Nephron progenitor cell (in vitro differentiated cells): ENCODE measurements at regions not wholly inside any gene's neighbourhood (a gene's known extent, or its start where the extent isn't known, plus 50 kb on each side); places are given as distances from the start of the nearest gene placed in this dataset.

Experiments used
- DNase-seq: peaks from one replicate; pipeline ENCODE4 v3.0.0; 2021
- H3K27ac Mint-ChIP-seq: 2 replicates; pipeline ENCODE4 v1.8.0; 2021; ENCODE audit warnings: mild to moderate bottlenecking, moderate library complexity, mixed read lengths
- H3K27me3 Mint-ChIP-seq: 2 replicates; pipeline ENCODE4 v1.8.0; 2021; ENCODE audit warnings: mild to moderate bottlenecking, low read depth, mixed read lengths; ENCODE audit not compliant: poor library complexity
- H3K36me3 Mint-ChIP-seq: 2 replicates; pipeline ENCODE4 v1.8.0; 2021; ENCODE audit warnings: low read depth, mixed read lengths
- H3K4me1 Mint-ChIP-seq: 2 replicates; pipeline ENCODE4 v1.8.0; 2021; ENCODE audit warnings: mixed read lengths
- H3K4me3 Mint-ChIP-seq: 2 replicates; pipeline ENCODE4 v1.8.0; 2021; ENCODE audit warnings: mild to moderate bottlenecking, moderate library complexity, mixed read lengths
- H3K9me3 Mint-ChIP-seq: 2 replicates; pipeline ENCODE4 v1.8.0; 2021; ENCODE audit warnings: mild to moderate bottlenecking, moderate library complexity, mixed read lengths
- CTCF ChIP-seq: fragments of 200-600 bp; sonication (generic); IDR thresholded peaks from 2 replicates; pipeline ENCODE4 v1.5.0; 2021; ENCODE audit warnings: antibody characterized with exemption

- H3K36me3 Mint-ChIP-seq = peaks cover 13% of the 10 kb centered on the region
- DNase-seq = peak; percentile 8
- peak; percentile 49 for TF ChIP-seq CTCF
- no peak overlapping the region for H3K4me3 Mint-ChIP-seq
- H3K9me3 Mint-ChIP-seq = no peaks in the 10 kb centered on the region
- no peak overlapping the region for H3K27ac Mint-ChIP-seq
- H3K27me3 Mint-ChIP-seq = no peaks in the 10 kb centered on the region
- H3K4me1 Mint-ChIP-seq = peaks cover 19% of the 10 kb centered on the region
Measured at GRCh38 chr6:144581812-144582537, 296.8 kb downstream of the UTRN start.

- peak overlapping the region; percentile 74 for H3K4me3 Mint-ChIP-seq
- H3K27me3 Mint-ChIP-seq = no peaks in the 10 kb centered on the region
- H3K36me3 Mint-ChIP-seq = peaks cover 8% of the 10 kb centered on the region
- TF ChIP-seq CTCF = no peak
- no peaks in the 10 kb centered on the region for H3K9me3 Mint-ChIP-seq
- H3K4me1 Mint-ChIP-seq = peaks cover 19% of the 10 kb centered on the region
- DNase-seq = peak; percentile 27
- no peak overlapping the region for H3K27ac Mint-ChIP-seq
Measured at GRCh38 chr6:144582939-144583613, 297.9 kb downstream of the UTRN start.

- peaks cover 19% of the 10 kb centered on the region for H3K4me1 Mint-ChIP-seq
- no peak for TF ChIP-seq CTCF
- H3K4me3 Mint-ChIP-seq = peak overlapping the region; percentile 74
- peaks cover 3% of the 10 kb centered on the region for H3K36me3 Mint-ChIP-seq
- DNase-seq = no peak
- no peaks in the 10 kb centered on the region for H3K27me3 Mint-ChIP-seq
- no peaks in the 10 kb centered on the region for H3K9me3 Mint-ChIP-seq
- no peak overlapping the region for H3K27ac Mint-ChIP-seq
Measured at GRCh38 chr6:144583614-144583954, 298.4 kb downstream of the UTRN start.

- no peaks in the 10 kb centered on the region for H3K9me3 Mint-ChIP-seq
- DNase-seq = no peak
- no peak overlapping the region for H3K4me3 Mint-ChIP-seq
- no peak overlapping the region for H3K27ac Mint-ChIP-seq
- H3K4me1 Mint-ChIP-seq = peaks cover 19% of the 10 kb centered on the region
- no peaks in the 10 kb centered on the region for H3K27me3 Mint-ChIP-seq
- TF ChIP-seq CTCF = peak; percentile 76
- no peaks in the 10 kb centered on the region for H3K36me3 Mint-ChIP-seq
Measured at GRCh38 chr6:144585217-144585814, 300.2 kb downstream of the UTRN start.

GRCh38 chr6:144586986-144587385 is 301.9 kb downstream of the UTRN start:
- Mint-ChIP-seq H3K4me3 (no peak overlapping the region), H3K9me3 (no peaks in the 10 kb centered on the region), H3K27me3 (no peaks in the 10 kb centered on the region), H3K27ac (no peak overlapping the region), H3K4me1 (peaks cover 15% of the 10 kb centered on the region), H3K36me3 (peaks cover 4% of the 10 kb centered on the region)
- no peak for DNase-seq
- no peak for TF ChIP-seq CTCF
